ENCODE measurements at regions not wholly inside any gene's neighbourhood (a gene's known extent, or its start where the extent isn't known, plus 50 kb on each side); places are given as distances from the start of the nearest gene placed in this dataset.

DNA sequence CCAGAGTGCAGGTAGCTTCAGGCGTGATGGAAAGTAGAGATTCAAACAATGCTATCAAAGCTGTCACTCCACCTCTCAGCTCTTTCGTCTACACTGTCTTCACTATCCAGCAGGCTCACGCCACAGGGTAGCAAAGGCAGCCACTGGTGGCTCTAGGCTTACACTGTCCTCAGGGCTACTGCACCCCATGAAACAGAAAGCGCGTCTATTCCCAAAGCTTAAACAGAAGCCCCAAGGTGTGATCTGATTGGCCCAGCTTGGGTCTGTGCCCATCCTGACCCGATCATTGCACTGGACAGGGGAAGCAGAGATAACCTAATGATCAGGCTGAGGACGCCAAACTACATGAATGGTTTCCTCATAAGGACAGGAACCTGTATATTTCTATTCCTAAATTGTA, 100.1 kb downstream of the PDCL3 start:
- no peaks in the 10 kb centered on the region for H3K36me3 ChIP-seq (ENCODE audit: control insufficient read depth in 4 of 4, insufficient read depth in 4 of 4, low read length in 4 of 4)
- H3K9ac ChIP-seq (ENCODE audit: insufficient read depth in 1 of 2, low read length in 2 of 2): no peak overlapping the region
- TF ChIP-seq, protein P1, sequence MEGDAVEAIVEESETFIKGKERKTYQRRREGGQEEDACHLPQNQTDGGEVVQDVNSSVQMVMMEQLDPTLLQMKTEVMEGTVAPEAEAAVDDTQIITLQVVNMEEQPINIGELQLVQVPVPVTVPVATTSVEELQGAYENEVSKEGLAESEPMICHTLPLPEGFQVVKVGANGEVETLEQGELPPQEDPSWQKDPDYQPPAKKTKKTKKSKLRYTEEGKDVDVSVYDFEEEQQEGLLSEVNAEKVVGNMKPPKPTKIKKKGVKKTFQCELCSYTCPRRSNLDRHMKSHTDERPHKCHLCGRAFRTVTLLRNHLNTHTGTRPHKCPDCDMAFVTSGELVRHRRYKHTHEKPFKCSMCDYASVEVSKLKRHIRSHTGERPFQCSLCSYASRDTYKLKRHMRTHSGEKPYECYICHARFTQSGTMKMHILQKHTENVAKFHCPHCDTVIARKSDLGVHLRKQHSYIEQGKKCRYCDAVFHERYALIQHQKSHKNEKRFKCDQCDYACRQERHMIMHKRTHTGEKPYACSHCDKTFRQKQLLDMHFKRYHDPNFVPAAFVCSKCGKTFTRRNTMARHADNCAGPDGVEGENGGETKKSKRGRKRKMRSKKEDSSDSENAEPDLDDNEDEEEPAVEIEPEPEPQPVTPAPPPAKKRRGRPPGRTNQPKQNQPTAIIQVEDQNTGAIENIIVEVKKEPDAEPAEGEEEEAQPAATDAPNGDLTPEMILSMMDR (IDR thresholded peaks at IDR 0.05; ENCODE audit: control extremely low read depth, extremely low read depth): no peak
- WGBS, 2 donors: 90 to 92% methylated on average over 7 of the region's 7 CpGs
- H3K27me3 ChIP-seq (ENCODE audit: control insufficient read depth in 3 of 3, insufficient read depth in 3 of 3, low read length in 2 of 3): no peaks in the 10 kb centered on the region
- no peak overlapping the region for H3K27ac ChIP-seq (ENCODE audit: low read depth in 1 of 2, low read length in 1 of 2)
- ATAC-seq (ENCODE audit: insufficient read depth, low FRiP score) (no peak), DNase-seq (no peak)
- no peaks in the 10 kb centered on the region for H3K4me1 ChIP-seq (ENCODE audit: control insufficient read depth in 5 of 5, insufficient read depth in 5 of 5, low read length in 5 of 5)
- H3K9me3 ChIP-seq (ENCODE audit: control insufficient read depth in 4 of 4, insufficient read depth in 3 of 4, low read length in 3 of 4): peaks cover 0 to 2% (median 0%) of the 10 kb centered on the region in 4 donors
- H3K4me3 ChIP-seq: no peak overlapping the region

DNA sequence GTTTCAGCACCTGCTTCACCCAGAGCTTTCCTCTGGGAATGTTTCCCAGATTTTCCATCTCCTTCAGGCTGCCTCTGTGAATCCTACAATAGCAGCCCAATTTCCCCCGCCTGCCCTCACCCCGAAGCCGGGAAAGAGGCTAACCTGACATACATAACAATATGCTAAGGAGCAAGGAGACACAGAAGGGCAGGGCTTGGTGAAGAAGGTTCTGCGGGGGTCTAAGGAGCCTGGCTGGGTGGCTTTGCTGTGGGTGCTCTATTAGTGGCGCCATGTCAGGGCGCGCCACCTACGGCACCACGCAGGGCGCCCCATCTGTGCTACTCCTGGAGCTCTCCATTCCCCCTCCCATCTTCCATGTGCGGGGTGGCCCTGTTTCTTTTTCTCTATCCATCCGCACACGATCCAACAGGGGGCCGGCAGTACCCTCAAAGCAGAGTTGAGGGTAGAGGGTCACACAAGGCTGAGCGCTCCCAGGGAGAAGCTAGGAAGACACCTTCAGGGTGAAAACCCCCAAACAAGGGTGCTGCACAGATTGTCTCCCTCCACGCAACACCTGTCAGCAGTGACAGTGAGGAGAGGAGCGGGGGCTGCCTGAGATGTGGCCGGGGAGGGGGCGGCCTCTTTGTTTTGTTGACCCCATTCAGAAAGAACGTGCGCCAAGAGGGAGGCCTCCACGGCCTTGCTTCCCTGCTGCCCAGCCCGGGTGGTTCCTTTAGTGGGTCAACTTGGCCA, 101.4 kb downstream of the PDCL3 start:
- H3K27me3 ChIP-seq (ENCODE audit: control insufficient read depth in 3 of 3, insufficient read depth in 3 of 3, low read length in 2 of 3): no peaks in the 10 kb centered on the region
- H3K36me3 ChIP-seq (ENCODE audit: control insufficient read depth in 4 of 4, insufficient read depth in 4 of 4, low read length in 4 of 4): no peaks in the 10 kb centered on the region
- H3K9me3 ChIP-seq (ENCODE audit: control insufficient read depth in 4 of 4, insufficient read depth in 3 of 4, low read length in 3 of 4): peaks cover 0 to 2% (median 0%) of the 10 kb centered on the region in 4 donors
- DNase-seq: no peak
- no peak for ATAC-seq (ENCODE audit: insufficient read depth, low FRiP score)
- H3K4me1 ChIP-seq (ENCODE audit: control insufficient read depth in 5 of 5, insufficient read depth in 5 of 5, low read length in 5 of 5): no peaks in the 10 kb centered on the region
- H3K27ac ChIP-seq (ENCODE audit: low read depth in 1 of 2, low read length in 1 of 2): no peak overlapping the region
- TF ChIP-seq, protein P1 (IDR thresholded peaks at IDR 0.05; ENCODE audit: control extremely low read depth, extremely low read depth): no peak
- WGBS, 2 donors: 93 to 95% methylated on average over 23 of the region's 23 CpGs
- H3K9ac ChIP-seq (ENCODE audit: insufficient read depth in 1 of 2, low read length in 2 of 2): no peak overlapping the region
- H3K4me3 ChIP-seq: no peak overlapping the region

DNA sequence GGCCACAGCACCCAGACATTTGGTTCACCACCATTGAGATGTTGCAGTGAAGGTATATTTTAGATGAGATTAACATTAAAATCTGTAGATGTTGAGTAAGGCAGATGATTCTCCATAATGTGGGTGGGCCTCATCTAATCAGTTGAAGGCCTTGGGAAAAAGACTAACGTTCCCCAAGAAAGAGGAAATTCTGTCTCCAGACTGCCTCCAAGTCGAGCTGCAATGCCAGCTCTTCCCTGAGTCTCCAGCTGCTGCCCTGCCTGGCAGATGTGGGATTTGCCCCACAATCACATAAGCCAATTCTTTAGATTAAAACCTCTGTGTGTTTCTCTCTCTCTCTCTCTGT, 101.9 kb downstream of the PDCL3 start:
- WGBS, 2 donors: 38 to 41% methylated on average over 2 of the region's 2 CpGs
- Histone ChIP-seq H3K27ac (ENCODE audit: low read depth in 1 of 2, low read length in 1 of 2) (no peak overlapping the region), H3K9me3 (ENCODE audit: control insufficient read depth in 4 of 4, insufficient read depth in 3 of 4, low read length in 3 of 4) (peaks cover 0 to 2% (median 0%) of the 10 kb centered on the region in 4 donors), H3K27me3 (ENCODE audit: control insufficient read depth in 3 of 3, insufficient read depth in 3 of 3, low read length in 2 of 3) (no peaks in the 10 kb centered on the region), H3K36me3 (ENCODE audit: control insufficient read depth in 4 of 4, insufficient read depth in 4 of 4, low read length in 4 of 4) (no peaks in the 10 kb centered on the region), H3K9ac (ENCODE audit: insufficient read depth in 1 of 2, low read length in 2 of 2) (no peak overlapping the region), H3K4me3 (no peak overlapping the region), H3K4me1 (ENCODE audit: control insufficient read depth in 5 of 5, insufficient read depth in 5 of 5, low read length in 5 of 5) (no peaks in the 10 kb centered on the region)
- TF ChIP-seq, protein P1 (IDR thresholded peaks at IDR 0.05; ENCODE audit: control extremely low read depth, extremely low read depth): no peak
- no peak for DNase-seq
- no peak for ATAC-seq (ENCODE audit: insufficient read depth, low FRiP score)

DNA sequence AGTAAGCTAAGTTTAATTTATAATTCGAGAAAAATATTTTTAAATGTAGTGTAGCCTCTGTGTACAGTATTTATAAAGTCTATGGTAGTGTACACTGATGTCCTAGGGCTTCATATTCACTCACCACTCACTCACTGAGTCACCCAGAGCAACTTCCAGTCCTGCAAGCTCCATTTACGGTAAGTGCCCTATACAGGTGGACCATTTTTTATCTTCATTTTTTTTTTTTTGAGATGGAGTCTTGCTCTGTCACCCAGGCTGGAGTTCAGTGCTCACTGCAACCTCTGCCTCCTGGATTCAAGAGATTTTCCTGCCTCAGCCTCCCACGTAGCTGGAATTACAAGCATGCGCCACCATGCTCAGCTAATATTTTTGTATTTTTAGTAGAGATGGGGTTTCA, 104.2 kb downstream of the PDCL3 start:
- Histone ChIP-seq H3K9ac (ENCODE audit: insufficient read depth in 1 of 2, low read length in 2 of 2) (no peak overlapping the region), H3K27me3 (ENCODE audit: control insufficient read depth in 3 of 3, insufficient read depth in 3 of 3, low read length in 2 of 3) (no peaks in the 10 kb centered on the region), H3K4me3 (no peak overlapping the region), H3K9me3 (ENCODE audit: control insufficient read depth in 4 of 4, insufficient read depth in 3 of 4, low read length in 3 of 4) (peaks cover 0 to 2% (median 0%) of the 10 kb centered on the region in 4 donors), H3K4me1 (ENCODE audit: control insufficient read depth in 5 of 5, insufficient read depth in 5 of 5, low read length in 5 of 5) (no peaks in the 10 kb centered on the region), H3K27ac (ENCODE audit: low read depth in 1 of 2, low read length in 1 of 2) (no peak overlapping the region), H3K36me3 (ENCODE audit: control insufficient read depth in 4 of 4, insufficient read depth in 4 of 4, low read length in 4 of 4) (no peaks in the 10 kb centered on the region)
- TF ChIP-seq, protein P1 (IDR thresholded peaks at IDR 0.05; ENCODE audit: control extremely low read depth, extremely low read depth): no peak
- ATAC-seq (ENCODE audit: insufficient read depth, low FRiP score) (no peak), DNase-seq (no peak)
- WGBS, 2 donors: 66 to 78% methylated on average over 4 of the region's 4 CpGs

Measured in lung (tissue), 11 donors.